Retina (tissue), 1 donor: ENCODE measurements at regions not wholly inside any gene's neighbourhood (a gene's known extent, or its start where the extent isn't known, plus 50 kb on each side); places are given as distances from the start of the nearest gene placed in this dataset.
"Not testable (repeated sequence)": the region's sequence is repeated elsewhere in the genome, so short reads cannot be mapped to it uniquely, and the experiment has no call there.

Experiments used
- DNase-seq: peaks from one replicate; pipeline ENCODE4 v3.0.0-alpha.2; 2016

- no peak for DNase-seq
Measured at GRCh38 chr1:65527707-65528503, 107.4 kb downstream of the LEPR start.

GRCh38 chr1:65531972-65532570, 111.6 kb downstream of the LEPR start:
- DNase-seq, result no peak

- no peak for DNase-seq
Measured at GRCh38 chr1:65535981-65536380, 115.5 kb downstream of the LEPR start.

- no peak for DNase-seq
Measured at GRCh38 chr1:65538086-65538485, 117.6 kb downstream of the LEPR start.

GRCh38 chr1:65538664-65539063, 118.2 kb downstream of the LEPR start:
- DNase-seq, result no peak

GRCh38 chr1:65539266-65540131, 119.0 kb downstream of the LEPR start:
- no peak for DNase-seq

GRCh38 chr1:65541161-65541560, 120.7 kb downstream of the LEPR start:
- no peak for DNase-seq

GRCh38 chr1:65541865-65542264, 121.4 kb downstream of the LEPR start:
- no peak for DNase-seq

- not testable (repeated sequence) for DNase-seq
Measured at GRCh38 chr1:65542592-65542991, 122.1 kb downstream of the LEPR start.

- not testable (repeated sequence) for DNase-seq
Measured at GRCh38 chr1:65550306-65551010, 130.0 kb downstream of the LEPR start.

GRCh38 chr1:65552484-65552883, 132.0 kb downstream of the LEPR start:
- DNase-seq, result not testable (repeated sequence)

GRCh38 chr1:65554086-65554764, 133.8 kb downstream of the LEPR start:
- DNase-seq, result not testable (repeated sequence)

- no peak for DNase-seq
Measured at GRCh38 chr1:65554829-65555228, 134.4 kb downstream of the LEPR start.

- no peak for DNase-seq
Measured at GRCh38 chr1:65558215-65558614, 137.7 kb downstream of the LEPR start.

GRCh38 chr1:65564493-65564892, 144.0 kb downstream of the LEPR start:
- no peak for DNase-seq

GRCh38 chr1:65568285-65568684, 147.8 kb downstream of the LEPR start:
- DNase-seq, result no peak

- DNase-seq, result no peak
Measured at GRCh38 chr1:65572701-65573421, 152.4 kb downstream of the LEPR start.

- no peak for DNase-seq
Measured at GRCh38 chr1:65577278-65577677, 156.8 kb downstream of the LEPR start.

GRCh38 chr1:65577982-65578381, 157.5 kb downstream of the LEPR start:
- not testable (repeated sequence) for DNase-seq

GRCh38 chr1:65581119-65581518, 160.7 kb downstream of the LEPR start:
- DNase-seq, result no peak

- DNase-seq, result no peak
Measured at GRCh38 chr1:65584399-65584798, 163.9 kb downstream of the LEPR start.

GRCh38 chr1:65590279-65590678, 169.8 kb downstream of the LEPR start:
- DNase-seq, result no peak
